Colonic mucosa (tissue), 4 donors: ENCODE measurements at regions not wholly inside any gene's neighbourhood (a gene's known extent, or its start where the extent isn't known, plus 50 kb on each side); places are given as distances from the start of the nearest gene placed in this dataset.

Source experiments
- DNase-seq: peaks from one replicate; pipeline ENCODE4 v3.0.0-alpha.2; 2020
- H3K27ac ChIP-seq: fragments of 200-600 bp; one replicate; pipeline ENCODE4 v1.8.0; 2021
- H3K27me3 ChIP-seq: fragments of 200-600 bp; one replicate; pipeline ENCODE4 v1.8.0; 2021
- H3K36me3 ChIP-seq: fragments of 200-600 bp; one replicate; pipeline ENCODE4 v1.8.0; 2021
- H3K4me1 ChIP-seq: fragments of 200-600 bp; one replicate; pipeline ENCODE4 v1.8.0; 2021; ENCODE audit warnings: mild to moderate bottlenecking
- H3K4me3 ChIP-seq: fragments of 200-600 bp; one replicate; pipeline ENCODE4 v1.8.0; 2021
- H3K9ac ChIP-seq, 2 donors: one replicate each; pipeline ENCODE4 v1.7.0; 2013; ENCODE audit warnings: control low read depth in 2 of 2, low read depth in 2 of 2, low read length in 2 of 2
- H3K9me3 ChIP-seq: fragments of 200-600 bp; one replicate; pipeline ENCODE4 v1.8.0; 2021
- CTCF ChIP-seq: fragments of 200-600 bp; IDR thresholded peaks from one replicate; pipeline ENCODE4 v1.8.0; 2022; ENCODE audit warnings: antibody characterized with exemption, mild to moderate bottlenecking
- intact Hi-C: fragments of 100-400 bp; cut with DNase I; formaldehyde crosslinking; loops from one replicate; pipeline ENCODE4 v1.14.1; 2022
- donor health status: healthy.
- donor health status: DM: no; HTN: no; CAD: no.
- donor health status: DM: no; HTN: no; CAD: no.

DNA sequence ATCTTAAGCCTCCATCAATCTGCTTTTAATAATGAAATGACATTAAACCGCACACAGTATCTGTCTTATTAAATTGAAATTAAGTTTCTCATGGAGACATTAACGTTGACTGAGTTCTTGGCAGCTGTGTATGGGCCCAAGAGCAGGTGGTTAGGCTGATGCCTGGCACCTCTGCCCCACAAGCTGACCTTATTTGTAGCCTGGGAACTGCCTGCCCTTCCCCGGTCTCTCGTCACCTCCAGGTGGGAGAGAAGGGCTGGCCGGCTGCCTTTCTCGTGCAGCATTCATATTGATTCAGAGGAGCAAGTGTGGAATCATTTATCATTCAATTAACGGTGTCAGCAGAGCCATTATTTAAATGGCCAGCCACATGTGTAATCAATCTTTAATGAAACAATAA lies 53.0 kb upstream of the FCN1 start:
- Histone ChIP-seq H3K27ac (no peak overlapping the region), H3K4me3 (no peak overlapping the region), H3K9ac (no peak overlapping the region), H3K4me1 (no peaks in the 10 kb centered on the region), H3K27me3 (no peaks in the 10 kb centered on the region), H3K36me3 (no peaks in the 10 kb centered on the region), H3K9me3 (no peaks in the 10 kb centered on the region)
- no peak for TF ChIP-seq CTCF
- DNase-seq, result no peak
- intact Hi-C loops, result no loop called here

- no peaks in the 10 kb centered on the region for H3K4me1 ChIP-seq
- no peaks in the 10 kb centered on the region for H3K27me3 ChIP-seq
- DNase-seq, result no peak
- TF ChIP-seq CTCF, result no peak
- H3K9me3 ChIP-seq, result no peaks in the 10 kb centered on the region
- H3K4me3 ChIP-seq, result no peak overlapping the region
- no peak overlapping the region for H3K27ac ChIP-seq
- intact Hi-C loops, result no loop called here
- H3K9ac ChIP-seq, result no peak overlapping the region
- H3K36me3 ChIP-seq, result no peaks in the 10 kb centered on the region
Observed at GRCh38 chr9:134971196-134971595, 53.5 kb upstream of the FCN1 start.

DNA sequence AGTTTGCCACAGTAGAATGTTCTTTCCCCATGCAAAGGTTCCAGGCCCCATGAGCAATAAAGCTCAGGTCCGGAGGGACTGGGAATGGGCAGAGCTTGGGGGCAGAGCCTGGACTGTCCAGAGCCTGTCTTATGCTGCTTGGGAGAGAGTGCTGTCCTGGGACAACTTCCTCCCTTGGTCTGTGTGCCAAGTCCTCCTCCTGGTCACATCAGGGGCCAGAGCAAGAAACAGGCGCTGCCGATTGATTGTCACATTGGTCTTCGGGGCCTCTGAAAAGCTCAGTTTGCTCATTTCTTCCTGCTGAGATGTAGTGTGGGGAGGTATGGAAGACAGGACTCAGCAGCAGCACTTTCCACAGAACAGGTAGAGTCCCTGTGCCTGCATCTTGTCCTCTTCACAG lies 54.0 kb upstream of the FCN1 start:
- Histone ChIP-seq H3K9ac (no peak overlapping the region), H3K27ac (no peak overlapping the region), H3K36me3 (no peaks in the 10 kb centered on the region), H3K4me3 (no peak overlapping the region), H3K4me1 (no peaks in the 10 kb centered on the region), H3K27me3 (no peaks in the 10 kb centered on the region), H3K9me3 (no peaks in the 10 kb centered on the region)
- intact Hi-C loops, result no loop called here
- DNase-seq, result no peak
- TF ChIP-seq CTCF, result no peak

DNA sequence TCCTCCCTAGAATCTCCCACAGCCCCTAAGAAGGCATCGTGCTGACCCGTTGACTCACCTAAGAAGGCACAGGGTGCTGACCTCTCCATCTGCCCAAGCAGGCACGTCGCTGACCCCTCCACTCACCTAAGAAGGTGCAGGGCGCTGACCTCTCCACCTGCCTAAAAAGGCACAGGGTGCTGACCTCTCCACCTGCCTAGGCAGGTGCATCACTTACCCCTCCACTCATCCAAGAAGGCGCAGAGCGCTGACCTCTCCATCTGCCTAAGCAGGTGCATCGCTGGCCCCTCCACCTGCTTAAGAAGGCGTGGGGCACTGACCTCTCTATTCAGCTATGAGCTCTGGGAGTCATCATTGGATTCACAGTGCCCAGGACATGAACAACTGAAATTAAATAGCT lies 54.4 kb upstream of the FCN1 start:
- intact Hi-C loops, result no loop called here
- DNase-seq, result no peak
- no peaks in the 10 kb centered on the region for H3K9me3 ChIP-seq
- H3K36me3 ChIP-seq, result no peaks in the 10 kb centered on the region
- H3K9ac ChIP-seq, result no peak overlapping the region
- H3K27ac ChIP-seq, result no peak overlapping the region
- no peaks in the 10 kb centered on the region for H3K4me1 ChIP-seq
- H3K4me3 ChIP-seq, result no peak overlapping the region
- no peaks in the 10 kb centered on the region for H3K27me3 ChIP-seq
- TF ChIP-seq CTCF, result no peak

GRCh38 chr9:134975253-134975652 lies 57.5 kb upstream of the FCN1 start:
- H3K36me3 ChIP-seq, result no peaks in the 10 kb centered on the region
- no peak overlapping the region for H3K9ac ChIP-seq
- intact Hi-C loops, result no loop called here
- no peak overlapping the region for H3K4me3 ChIP-seq
- no peak for DNase-seq
- H3K27me3 ChIP-seq, result no peaks in the 10 kb centered on the region
- TF ChIP-seq CTCF, result no peak
- H3K4me1 ChIP-seq, result no peaks in the 10 kb centered on the region
- no peak overlapping the region for H3K27ac ChIP-seq
- H3K9me3 ChIP-seq, result no peaks in the 10 kb centered on the region

DNA sequence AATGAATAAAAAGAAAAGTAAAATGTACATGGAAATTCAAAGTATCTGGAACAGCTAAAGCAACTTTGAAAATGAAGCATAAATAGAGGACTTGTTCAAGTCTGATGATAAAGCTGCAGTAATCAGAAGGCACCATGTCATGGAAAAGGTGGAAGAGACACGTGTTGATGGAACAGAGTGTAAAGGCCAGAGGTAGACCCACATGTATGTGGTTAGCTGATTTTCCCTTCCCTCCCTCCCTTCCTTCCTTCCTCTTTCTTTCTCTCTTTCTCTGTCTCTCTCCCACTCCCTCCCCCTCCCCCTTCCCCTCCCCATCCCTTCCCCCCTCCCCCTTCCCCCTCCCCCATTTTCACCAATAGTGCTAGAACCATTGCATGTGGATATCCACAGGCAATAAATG lies 58.7 kb upstream of the FCN1 start:
- H3K27me3 ChIP-seq, result no peaks in the 10 kb centered on the region
- no peak overlapping the region for H3K27ac ChIP-seq
- H3K36me3 ChIP-seq, result no peaks in the 10 kb centered on the region
- no peak for DNase-seq
- no peaks in the 10 kb centered on the region for H3K9me3 ChIP-seq
- H3K4me1 ChIP-seq, result no peaks in the 10 kb centered on the region
- H3K9ac ChIP-seq, result no peak overlapping the region
- no peak overlapping the region for H3K4me3 ChIP-seq
- intact Hi-C loops, result no loop called here
- TF ChIP-seq CTCF, result no peak
